ENCODE measurements at regions not wholly inside any gene's neighbourhood (a gene's known extent, or its start where the extent isn't known, plus 50 kb on each side); places are given as distances from the start of the nearest gene placed in this dataset.

GRCh38 chr2:17199741-17200140 lies 318.5 kb downstream of the RAD51AP2 start:
- TF ChIP-seq CTCF (conservative IDR thresholded peaks at IDR 0.05; ENCODE audit: low read depth in 2 of 2): no peak
- TF ChIP-seq EZH2 (IDR thresholded peaks at IDR 0.05; ENCODE audit: low read depth, unreplicated experiment): no peak
- no peak for TF ChIP-seq REST (IDR thresholded peaks at IDR 0.05; ENCODE audit: unreplicated experiment)
- TF ChIP-seq EZH2phosphoT487 (IDR thresholded peaks at IDR 0.05; ENCODE audit: unreplicated experiment): no peak
- TF ChIP-seq POLR2AphosphoS5 (IDR thresholded peaks at IDR 0.05; ENCODE audit: low read depth): no peak
- no peak for TF ChIP-seq JUNB (IDR thresholded peaks at IDR 0.05; ENCODE audit: unreplicated experiment)
- TF ChIP-seq CREB1 (CRISPR knock-in tag; IDR thresholded peaks at IDR 0.05; ENCODE audit: low read depth): no peak
- TF ChIP-seq ETS1 (IDR thresholded peaks at IDR 0.05): no peak

Data from GM23338 (cell line).